SK-N-SH treated with all-trans-retinoic acid at 6 μM for 48 hours (cell line): ENCODE measurements at regions not wholly inside any gene's neighbourhood (a gene's known extent, or its start where the extent isn't known, plus 50 kb on each side); places are given as distances from the start of the nearest gene placed in this dataset.
"Not testable (repeated sequence)": the region's sequence is repeated elsewhere in the genome, so short reads cannot be mapped to it uniquely, and the experiment has no call there.

Experiments
- ARNTL ChIP-seq: fragments of 450-650 bp; formaldehyde crosslinking; IDR thresholded peaks from 2 replicates; pipeline ENCODE4 v1.5.0; 2020; ENCODE audit warnings: low read depth, mild to moderate bottlenecking, moderate library complexity, borderline replicate concordance
- CREB5 ChIP-seq: fragments of 250-450 bp; sonication (Bioruptor Pico); IDR thresholded peaks from 2 replicates; pipeline ENCODE4 v1.5.1; 2020; ENCODE audit warnings: low read depth, mild to moderate bottlenecking, moderate library complexity
- GLIS3 ChIP-seq: fragments of 250-450 bp; sonication (Bioruptor Pico); IDR thresholded peaks from 2 replicates; pipeline ENCODE4 v1.5.0; 2020; ENCODE audit warnings: mild to moderate bottlenecking, moderate library complexity
- PPARA ChIP-seq: fragments of 250-450 bp; sonication (Bioruptor Pico); IDR thresholded peaks from 2 replicates; pipeline ENCODE4 v1.5.0; 2020; ENCODE audit warnings: mild to moderate bottlenecking, borderline replicate concordance
- SNAI2 ChIP-seq: fragments of 250-450 bp; sonication (Bioruptor Pico); IDR thresholded peaks from 2 replicates; pipeline ENCODE4 v1.5.0; 2020; ENCODE audit warnings: mild to moderate bottlenecking, moderate library complexity
- TCF4 ChIP-seq: fragments of 250-450 bp; sonication (Bioruptor Pico); IDR thresholded peaks from 2 replicates; pipeline ENCODE4 v1.8.0; 2021; ENCODE audit warnings: mild to moderate bottlenecking, moderate library complexity, borderline replicate concordance
- ZFP30 ChIP-seq: fragments of 450-650 bp; formaldehyde crosslinking; IDR thresholded peaks from 2 replicates; pipeline ENCODE4 v1.5.0; 2022; ENCODE audit warnings: mild to moderate bottlenecking, moderate library complexity
- ZNF70 ChIP-seq: fragments of 450-650 bp; formaldehyde crosslinking; IDR thresholded peaks from 2 replicates; pipeline ENCODE4 v1.5.0; 2020; ENCODE audit warnings: mild to moderate bottlenecking, moderate library complexity
- ZNF8 ChIP-seq: fragments of 450-650 bp; formaldehyde crosslinking; IDR thresholded peaks from 2 replicates; pipeline ENCODE4 v1.5.0; 2020; ENCODE audit warnings: mild to moderate bottlenecking, moderate library complexity

DNA sequence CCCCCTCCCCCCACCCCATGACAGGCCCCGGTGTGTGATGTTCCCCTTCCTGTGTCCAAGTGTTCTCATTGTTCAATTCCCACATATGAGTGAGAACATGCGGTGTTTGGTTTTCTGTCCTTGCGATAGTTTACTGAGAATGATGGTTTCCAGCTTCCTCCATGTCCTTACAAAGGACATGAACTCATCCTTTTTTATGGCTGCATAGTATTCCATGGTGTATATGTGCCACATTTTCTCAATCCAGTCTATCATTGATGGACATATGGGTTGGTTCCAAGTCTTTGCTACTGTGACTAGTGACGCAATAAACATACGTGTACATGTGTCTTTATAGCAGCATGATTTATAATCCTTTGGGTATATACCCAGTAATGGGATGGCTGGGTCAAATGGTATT is 95.6 kb downstream of the PRR15 start:
- TF ChIP-seq CREB5 (CRISPR knock-in tag); SNAI2 (CRISPR knock-in tag); ZFP30 (CRISPR knock-in tag); ARNTL; TCF4; ZNF8 (CRISPR knock-in tag); PPARA (CRISPR knock-in tag); ZNF70; GLIS3: not testable (repeated sequence)
